ENCODE measurements at regions not wholly inside any gene's neighbourhood (a gene's known extent, or its start where the extent isn't known, plus 50 kb on each side); places are given as distances from the start of the nearest gene placed in this dataset.

DNA sequence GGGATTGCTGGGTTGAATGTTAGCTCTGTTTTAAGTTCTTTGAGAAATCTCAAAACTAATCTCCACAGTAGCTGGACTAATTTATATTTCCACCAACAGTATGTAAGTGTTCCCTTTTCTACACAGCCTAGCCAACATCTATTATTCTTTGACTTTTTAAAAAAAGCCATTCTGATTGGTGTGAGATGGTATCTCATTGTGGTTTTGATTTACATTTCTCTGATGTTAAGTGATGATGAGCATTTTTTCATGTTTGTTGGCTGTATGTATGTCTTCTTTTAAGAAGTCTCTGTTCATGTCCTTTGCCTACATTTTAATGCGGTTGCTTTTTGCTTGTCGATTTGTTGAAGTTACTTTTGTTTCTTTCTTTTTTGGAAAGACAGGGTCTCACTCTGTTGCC, 301.1 kb upstream of the OR4E1 start:
- TF ChIP-seq, protein P1, sequence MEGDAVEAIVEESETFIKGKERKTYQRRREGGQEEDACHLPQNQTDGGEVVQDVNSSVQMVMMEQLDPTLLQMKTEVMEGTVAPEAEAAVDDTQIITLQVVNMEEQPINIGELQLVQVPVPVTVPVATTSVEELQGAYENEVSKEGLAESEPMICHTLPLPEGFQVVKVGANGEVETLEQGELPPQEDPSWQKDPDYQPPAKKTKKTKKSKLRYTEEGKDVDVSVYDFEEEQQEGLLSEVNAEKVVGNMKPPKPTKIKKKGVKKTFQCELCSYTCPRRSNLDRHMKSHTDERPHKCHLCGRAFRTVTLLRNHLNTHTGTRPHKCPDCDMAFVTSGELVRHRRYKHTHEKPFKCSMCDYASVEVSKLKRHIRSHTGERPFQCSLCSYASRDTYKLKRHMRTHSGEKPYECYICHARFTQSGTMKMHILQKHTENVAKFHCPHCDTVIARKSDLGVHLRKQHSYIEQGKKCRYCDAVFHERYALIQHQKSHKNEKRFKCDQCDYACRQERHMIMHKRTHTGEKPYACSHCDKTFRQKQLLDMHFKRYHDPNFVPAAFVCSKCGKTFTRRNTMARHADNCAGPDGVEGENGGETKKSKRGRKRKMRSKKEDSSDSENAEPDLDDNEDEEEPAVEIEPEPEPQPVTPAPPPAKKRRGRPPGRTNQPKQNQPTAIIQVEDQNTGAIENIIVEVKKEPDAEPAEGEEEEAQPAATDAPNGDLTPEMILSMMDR (conservative IDR thresholded peaks at IDR 0.05; ENCODE audit: low read depth, low read length), result no peak
- no peak for TF ChIP-seq EZH2 (IDR thresholded peaks at IDR 0.05; ENCODE audit: low read length, unreplicated experiment)
